ENCODE measurements at regions not wholly inside any gene's neighbourhood (a gene's known extent, or its start where the extent isn't known, plus 50 kb on each side); places are given as distances from the start of the nearest gene placed in this dataset.
A peak's percentile ranks its signal among the peaks of the same experiment; 100 is the strongest.

DNA sequence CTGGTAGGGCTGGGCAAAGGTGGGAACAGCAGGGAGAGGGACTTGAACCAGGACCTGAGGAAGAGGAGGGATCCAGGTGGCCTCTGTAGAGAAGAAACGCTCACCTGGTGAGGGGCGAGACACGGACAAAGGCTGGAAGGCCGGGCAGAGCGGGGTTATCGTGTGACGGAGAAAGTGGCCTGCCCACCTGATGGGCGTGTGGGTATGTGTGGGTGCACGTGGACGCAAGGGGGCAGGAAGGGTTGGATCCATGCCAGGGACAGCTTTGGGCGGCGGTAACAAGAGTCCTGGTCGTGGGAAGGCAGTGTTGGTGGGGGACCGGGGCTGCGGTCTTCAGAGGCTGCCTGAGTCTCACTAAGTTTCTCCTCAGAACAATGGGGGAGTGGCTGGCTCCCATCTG lies 104.1 kb upstream of the GSE1 start:
- Histone ChIP-seq H3K9me3 (ENCODE audit: low read depth, low read length) (no peaks in the 10 kb centered on the region), H3K9ac (ENCODE audit: insufficient read length) (no peak overlapping the region), H3K36me3 (ENCODE audit: insufficient read depth, low read length) (no peaks in the 10 kb centered on the region), H3K27ac (no peak overlapping the region), H3K4me3 (no peak overlapping the region)
- DNase-seq (ENCODE audit: low read depth, low spot score), result no peak
- TF ChIP-seq EZH2 (IDR thresholded peaks at IDR 0.05) (no peak), POLR2AphosphoS5 (IDR thresholded peaks at IDR 0.05; ENCODE audit: borderline replicate concordance, low read depth, low read length) (no peak), FOXP2 (optimal IDR thresholded peaks at IDR 0.05; ENCODE audit: control extremely low read depth, extremely low read length, insufficient read depth) (no peak)

DNA sequence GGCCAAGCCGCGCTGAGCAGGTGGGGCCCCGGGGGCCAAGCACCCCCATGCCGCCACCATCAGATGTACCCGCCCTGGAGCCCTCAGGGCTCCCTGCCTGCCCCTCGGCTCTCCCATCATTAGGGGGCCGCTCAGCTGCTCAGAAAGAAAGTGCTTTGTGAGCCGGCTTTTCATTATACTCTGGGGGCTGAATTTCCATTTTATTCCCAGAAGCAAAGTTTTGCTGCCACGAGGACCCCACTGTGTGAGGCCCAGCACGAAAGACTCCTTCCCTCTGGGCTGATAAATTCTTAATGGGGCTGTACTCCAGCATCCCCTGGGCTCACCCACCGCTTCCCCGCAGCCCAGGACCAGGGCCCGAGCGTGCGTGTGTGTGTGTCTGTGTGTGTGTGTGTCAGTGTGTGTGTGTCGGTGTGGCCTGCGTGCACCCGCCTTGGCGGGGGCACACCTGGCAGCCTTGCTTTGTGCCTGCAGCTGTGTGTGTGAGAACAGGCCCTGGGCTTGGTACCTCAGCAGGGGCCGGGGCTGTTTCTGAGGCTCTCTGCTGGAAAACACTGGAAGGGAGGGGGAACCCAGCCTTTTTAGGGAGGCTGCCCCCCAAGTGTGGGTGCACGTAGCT lies 103.0 kb upstream of the GSE1 start:
- Histone ChIP-seq H3K27ac (peak overlapping the region; percentile 42; the same call in 1 of the 2 replicates), H3K9me3 (ENCODE audit: low read depth, low read length) (no peaks in the 10 kb centered on the region), H3K36me3 (ENCODE audit: insufficient read depth, low read length) (no peaks in the 10 kb centered on the region), H3K9ac (ENCODE audit: insufficient read length) (no peak overlapping the region), H3K4me3 (peak overlapping the region; percentile 18; the same call in 1 of the 2 replicates)
- no peak for DNase-seq (ENCODE audit: low read depth, low spot score)
- TF ChIP-seq EZH2 (IDR thresholded peaks at IDR 0.05) (no peak), FOXP2 (optimal IDR thresholded peaks at IDR 0.05; ENCODE audit: control extremely low read depth, extremely low read length, insufficient read depth) (no peak), POLR2AphosphoS5 (IDR thresholded peaks at IDR 0.05; ENCODE audit: borderline replicate concordance, low read depth, low read length) (no peak)

GRCh38 chr16:85511938-85512807 lies 100.9 kb upstream of the GSE1 start:
- Histone ChIP-seq H3K4me3 (no peak overlapping the region), H3K36me3 (ENCODE audit: insufficient read depth, low read length) (no peaks in the 10 kb centered on the region), H3K9me3 (ENCODE audit: low read depth, low read length) (no peaks in the 10 kb centered on the region), H3K27ac (no peak overlapping the region), H3K9ac (ENCODE audit: insufficient read length) (no peak overlapping the region)
- TF ChIP-seq EZH2 (IDR thresholded peaks at IDR 0.05) (no peak), FOXP2 (optimal IDR thresholded peaks at IDR 0.05; ENCODE audit: control extremely low read depth, extremely low read length, insufficient read depth) (no peak), POLR2AphosphoS5 (IDR thresholded peaks at IDR 0.05; ENCODE audit: borderline replicate concordance, low read depth, low read length) (no peak)
- no peak for DNase-seq (ENCODE audit: low read depth, low spot score)

- H3K27ac ChIP-seq, result no peak overlapping the region
- H3K9me3 ChIP-seq (ENCODE audit: low read depth, low read length), result no peaks in the 10 kb centered on the region
- no peak overlapping the region for H3K9ac ChIP-seq (ENCODE audit: insufficient read length)
- H3K4me3 ChIP-seq, result no peak overlapping the region
- no peak for TF ChIP-seq POLR2AphosphoS5 (IDR thresholded peaks at IDR 0.05; ENCODE audit: borderline replicate concordance, low read depth, low read length)
- TF ChIP-seq EZH2 (IDR thresholded peaks at IDR 0.05), result no peak
- TF ChIP-seq FOXP2 (optimal IDR thresholded peaks at IDR 0.05; ENCODE audit: control extremely low read depth, extremely low read length, insufficient read depth), result no peak
- no peaks in the 10 kb centered on the region for H3K36me3 ChIP-seq (ENCODE audit: insufficient read depth, low read length)
- no peak for DNase-seq (ENCODE audit: low read depth, low spot score)
These were observed 100.4 kb upstream of the GSE1 start for GRCh38 chr16:85512808-85513115.

DNA sequence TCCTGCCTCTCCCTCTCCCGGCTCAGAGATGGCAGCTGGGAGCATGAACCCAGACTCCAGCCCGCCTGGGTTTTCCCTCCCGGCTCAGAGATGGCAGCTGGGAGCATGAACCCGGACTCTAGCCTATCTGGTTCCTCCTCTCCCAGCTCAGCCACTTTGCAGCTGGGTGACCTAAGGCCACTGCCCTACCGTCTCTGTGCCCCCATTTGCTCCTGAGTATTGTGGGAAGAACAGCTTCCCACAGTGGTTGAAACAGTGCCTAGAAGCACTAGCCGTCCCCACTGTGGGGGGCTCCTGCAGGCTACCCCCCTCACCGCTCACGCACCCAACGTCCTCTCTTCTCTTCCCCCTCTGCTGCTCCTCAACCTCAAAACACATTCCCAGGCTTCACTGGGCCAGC lies 99.9 kb upstream of the GSE1 start:
- Histone ChIP-seq H3K9ac (ENCODE audit: insufficient read length) (no peak overlapping the region), H3K9me3 (ENCODE audit: low read depth, low read length) (no peaks in the 10 kb centered on the region), H3K27ac (no peak overlapping the region), H3K4me3 (no peak overlapping the region), H3K36me3 (ENCODE audit: insufficient read depth, low read length) (no peaks in the 10 kb centered on the region)
- DNase-seq (ENCODE audit: low read depth, low spot score), result no peak
- no peak for TF ChIP-seq POLR2AphosphoS5 (IDR thresholded peaks at IDR 0.05; ENCODE audit: borderline replicate concordance, low read depth, low read length)
- no peak for TF ChIP-seq FOXP2 (optimal IDR thresholded peaks at IDR 0.05; ENCODE audit: control extremely low read depth, extremely low read length, insufficient read depth)
- TF ChIP-seq EZH2 (IDR thresholded peaks at IDR 0.05), result no peak

DNA sequence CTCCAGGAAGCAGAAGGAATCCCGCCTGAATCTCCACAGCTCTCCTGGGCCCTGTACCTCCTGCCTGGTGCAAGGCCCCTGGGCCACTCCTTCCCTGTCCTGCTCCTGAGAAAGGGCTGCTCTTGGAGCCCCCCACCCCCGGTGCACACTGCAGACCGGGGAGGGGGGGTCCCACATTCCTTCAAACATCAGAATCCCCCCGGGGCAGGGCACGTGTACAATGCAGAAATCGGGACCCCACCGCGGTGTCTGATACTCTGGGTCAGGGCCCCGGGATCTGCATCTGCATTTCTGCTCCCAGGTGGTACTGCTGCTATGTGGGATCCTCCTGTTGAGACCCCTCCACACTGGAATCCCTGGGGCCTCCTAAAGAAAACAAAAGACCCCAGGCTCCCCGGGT lies 99.5 kb upstream of the GSE1 start:
- no peaks in the 10 kb centered on the region for H3K36me3 ChIP-seq (ENCODE audit: insufficient read depth, low read length)
- H3K9ac ChIP-seq (ENCODE audit: insufficient read length), result no peak overlapping the region
- H3K4me3 ChIP-seq, result no peak overlapping the region
- H3K27ac ChIP-seq, result no peak overlapping the region
- no peaks in the 10 kb centered on the region for H3K9me3 ChIP-seq (ENCODE audit: low read depth, low read length)
- no peak for DNase-seq (ENCODE audit: low read depth, low spot score)
- TF ChIP-seq EZH2 (IDR thresholded peaks at IDR 0.05) (no peak), FOXP2 (optimal IDR thresholded peaks at IDR 0.05; ENCODE audit: control extremely low read depth, extremely low read length, insufficient read depth) (no peak), POLR2AphosphoS5 (IDR thresholded peaks at IDR 0.05; ENCODE audit: borderline replicate concordance, low read depth, low read length) (no peak)

GRCh38 chr16:85514295-85514597 lies 98.9 kb upstream of the GSE1 start:
- no peaks in the 10 kb centered on the region for H3K36me3 ChIP-seq (ENCODE audit: insufficient read depth, low read length)
- no peak overlapping the region for H3K9ac ChIP-seq (ENCODE audit: insufficient read length)
- peak overlapping the region; percentile 42; the same call in 1 of the 2 replicates for H3K27ac ChIP-seq
- no peaks in the 10 kb centered on the region for H3K9me3 ChIP-seq (ENCODE audit: low read depth, low read length)
- TF ChIP-seq FOXP2 (optimal IDR thresholded peaks at IDR 0.05; ENCODE audit: control extremely low read depth, extremely low read length, insufficient read depth) (no peak), EZH2 (IDR thresholded peaks at IDR 0.05) (no peak), POLR2AphosphoS5 (IDR thresholded peaks at IDR 0.05; ENCODE audit: borderline replicate concordance, low read depth, low read length) (no peak)
- H3K4me3 ChIP-seq, result no peak overlapping the region
- no peak for DNase-seq (ENCODE audit: low read depth, low spot score)

DNA sequence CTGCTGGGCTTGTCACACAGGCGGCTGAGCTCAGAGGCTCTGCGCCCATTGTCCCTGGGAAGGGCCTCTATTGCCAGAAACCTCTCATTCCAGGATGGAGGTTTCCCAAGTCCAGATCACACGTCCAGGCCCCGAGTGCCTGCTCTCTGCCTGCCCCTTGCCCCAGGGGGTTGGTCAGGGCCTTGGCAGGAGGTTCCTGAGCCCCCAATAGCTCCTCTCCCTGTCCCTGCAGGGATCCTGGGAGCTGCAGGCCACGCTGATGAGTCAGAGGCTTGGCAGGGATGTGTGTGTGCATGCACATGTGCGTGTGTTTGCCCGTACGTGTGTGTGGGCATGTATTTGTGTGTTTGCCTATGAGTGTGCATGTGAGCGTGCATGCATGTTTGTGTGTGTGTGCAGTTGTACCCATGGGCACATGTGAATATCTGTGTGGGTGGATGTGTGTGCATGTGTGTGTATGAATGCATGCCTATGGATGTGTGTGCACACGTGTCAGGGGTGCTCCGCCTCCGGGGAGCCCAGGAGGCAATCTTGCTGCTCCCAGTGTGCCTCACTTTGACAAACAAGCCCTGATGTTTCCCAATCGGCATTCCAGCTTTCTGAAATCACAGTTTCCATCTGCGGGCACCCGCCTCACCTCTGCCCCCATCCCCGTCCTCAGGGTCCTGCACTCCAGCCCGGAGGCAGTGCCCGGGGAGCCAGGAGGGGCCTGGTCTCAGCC lies 98.4 kb upstream of the GSE1 start:
- DNase-seq (ENCODE audit: low read depth, low spot score), result no peak
- no peaks in the 10 kb centered on the region for H3K9me3 ChIP-seq (ENCODE audit: low read depth, low read length)
- no peak overlapping the region for H3K9ac ChIP-seq (ENCODE audit: insufficient read length)
- peak overlapping the region; percentile 57; the same call in 1 of the 2 replicates for H3K27ac ChIP-seq
- no peak for TF ChIP-seq POLR2AphosphoS5 (IDR thresholded peaks at IDR 0.05; ENCODE audit: borderline replicate concordance, low read depth, low read length)
- no peak for TF ChIP-seq EZH2 (IDR thresholded peaks at IDR 0.05)
- peak; percentile 35 for TF ChIP-seq FOXP2 (optimal IDR thresholded peaks at IDR 0.05; ENCODE audit: control extremely low read depth, extremely low read length, insufficient read depth)
- H3K4me3 ChIP-seq, result peak overlapping the region; percentile 22; the same call in 1 of the 2 replicates
- H3K36me3 ChIP-seq (ENCODE audit: insufficient read depth, low read length), result no peaks in the 10 kb centered on the region
